Activated CD4-positive, alpha-beta T cell treated with anti-CD3 and anti-CD28 coated beads, Interleukin-10, Interleukin-2, amounts not matched to agents 100 ng/mL and 50 ng/mL, durations not matched to agents 16 hours and 8 hours (primary cell): ENCODE measurements at regions not wholly inside any gene's neighbourhood (a gene's known extent, or its start where the extent isn't known, plus 50 kb on each side); places are given as distances from the start of the nearest gene placed in this dataset.

ENCODE experiments used
- DNase-seq: peaks from one replicate; pipeline ENCODE4 v3.0.0-alpha.2; 2020

GRCh38 chr6:62670490-62671223, 384.6 kb upstream of the KHDRBS2 start:
- DNase-seq = no peak

GRCh38 chr6:62669831-62670230, 383.8 kb upstream of the KHDRBS2 start:
- DNase-seq = no peak

GRCh38 chr6:62652692-62653328, 366.8 kb upstream of the KHDRBS2 start:
- no peak for DNase-seq

GRCh38 chr6:62645274-62645673, 359.2 kb upstream of the KHDRBS2 start:
- no peak for DNase-seq

GRCh38 chr6:62640749-62641148, 354.7 kb upstream of the KHDRBS2 start:
- DNase-seq = no peak

GRCh38 chr6:62626661-62627060, 340.6 kb upstream of the KHDRBS2 start:
- no peak for DNase-seq

GRCh38 chr6:62623846-62624532, 338.0 kb upstream of the KHDRBS2 start:
- DNase-seq = no peak

GRCh38 chr6:62615366-62616015, 329.5 kb upstream of the KHDRBS2 start:
- DNase-seq = no peak

GRCh38 chr6:62614442-62614841, 328.4 kb upstream of the KHDRBS2 start:
- DNase-seq = no peak

- DNase-seq = no peak
These were observed 327.9 kb upstream of the KHDRBS2 start for GRCh38 chr6:62613928-62614327.

GRCh38 chr6:62612471-62612870, 326.4 kb upstream of the KHDRBS2 start:
- DNase-seq = no peak

GRCh38 chr6:62570372-62570771, 284.3 kb upstream of the KHDRBS2 start:
- no peak for DNase-seq

GRCh38 chr6:62541502-62541901, 255.5 kb upstream of the KHDRBS2 start:
- DNase-seq = no peak

- no peak for DNase-seq
These were observed 245.0 kb upstream of the KHDRBS2 start for GRCh38 chr6:62530985-62531384.

GRCh38 chr6:62528894-62529526, 243.0 kb upstream of the KHDRBS2 start:
- no peak for DNase-seq

GRCh38 chr6:62523630-62524029, 237.6 kb upstream of the KHDRBS2 start:
- DNase-seq = no peak

- no peak for DNase-seq
These were observed 233.5 kb upstream of the KHDRBS2 start for GRCh38 chr6:62519574-62519973.

- no peak for DNase-seq
These were observed 230.5 kb upstream of the KHDRBS2 start for GRCh38 chr6:62516291-62517141.

GRCh38 chr6:62492192-62492822, 206.3 kb upstream of the KHDRBS2 start:
- DNase-seq = no peak

- DNase-seq = no peak
These were observed 194.5 kb upstream of the KHDRBS2 start for GRCh38 chr6:62480544-62480943.

GRCh38 chr6:62479697-62480220, 193.7 kb upstream of the KHDRBS2 start:
- DNase-seq = no peak
